IPS-NIHi7 (cell line): ENCODE measurements at regions not wholly inside any gene's neighbourhood (a gene's known extent, or its start where the extent isn't known, plus 50 kb on each side); places are given as distances from the start of the nearest gene placed in this dataset.

ENCODE experiments used
- DNase-seq: peaks from one replicate; pipeline ENCODE4 v3.0.0; 2012; ENCODE audit warnings: mixed read lengths; ENCODE audit errors: extremely low spot score

GRCh38 chr7:117972606-117973005 lies 99.4 kb upstream of the CTTNBP2 start:
- DNase-seq, result no peak

GRCh38 chr7:117973975-117974374 lies 100.7 kb upstream of the CTTNBP2 start:
- DNase-seq, result no peak

GRCh38 chr7:117974891-117975290 lies 101.7 kb upstream of the CTTNBP2 start:
- no peak for DNase-seq

GRCh38 chr7:117975476-117975875 lies 102.2 kb upstream of the CTTNBP2 start:
- DNase-seq, result no peak

GRCh38 chr7:117979954-117980497 lies 106.8 kb upstream of the CTTNBP2 start:
- DNase-seq, result no peak

GRCh38 chr7:117982071-117983055 lies 109.1 kb upstream of the CTTNBP2 start:
- DNase-seq, result no peak

- DNase-seq, result no peak
These were observed 113.5 kb upstream of the CTTNBP2 start for GRCh38 chr7:117986645-117987269.

- no peak for DNase-seq
These were observed 117.6 kb upstream of the CTTNBP2 start for GRCh38 chr7:117990834-117991233.

- no peak for DNase-seq
These were observed 119.6 kb upstream of the CTTNBP2 start for GRCh38 chr7:117992635-117993376.

GRCh38 chr7:117993377-117994003 lies 120.2 kb upstream of the CTTNBP2 start:
- peak; percentile 90 for DNase-seq

GRCh38 chr7:117995850-117996650 lies 122.8 kb upstream of the CTTNBP2 start:
- no peak for DNase-seq

- no peak for DNase-seq
These were observed 124.9 kb upstream of the CTTNBP2 start for GRCh38 chr7:117997862-117998825.

GRCh38 chr7:118000480-118001202 lies 127.4 kb upstream of the CTTNBP2 start:
- no peak for DNase-seq

- peak; percentile 13 for DNase-seq
These were observed 130.2 kb upstream of the CTTNBP2 start for GRCh38 chr7:118003476-118003875.

GRCh38 chr7:118005026-118005425 lies 131.8 kb upstream of the CTTNBP2 start:
- peak; percentile 28 for DNase-seq

GRCh38 chr7:118006979-118007378 lies 133.7 kb upstream of the CTTNBP2 start:
- no peak for DNase-seq

GRCh38 chr7:118009419-118009818 lies 136.2 kb upstream of the CTTNBP2 start:
- DNase-seq, result no peak

GRCh38 chr7:118011652-118012051 lies 138.4 kb upstream of the CTTNBP2 start:
- no peak for DNase-seq
